OCI-LY7 (cell line): ENCODE measurements at regions not wholly inside any gene's neighbourhood (a gene's known extent, or its start where the extent isn't known, plus 50 kb on each side); places are given as distances from the start of the nearest gene placed in this dataset.

Source experiments
- BruUV-seq: library from RNA; stranded (reverse); fragments of 400-500 nt; replicated peaks from 2 replicates; lab custom pipeline; 2021; lab: Mats Ljungman, UMichigan
- CTCF ChIA-PET: fragments of 300-600 bp; sonication (Branson Sonifier 250); formaldehyde crosslinking; loops from one replicate; lab custom pipeline; 2022; ENCODE audit warnings: antibody characterized with exemption; ENCODE audit not compliant: unreplicated experiment; lab: Charles Lee
- POLR2A ChIA-PET: fragments of 300-600 bp; sonication (Branson Sonifier 250); formaldehyde crosslinking; loops from one replicate; lab custom pipeline; 2022; ENCODE audit warnings: antibody characterized with exemption; lab: Charles Lee
- DNase-seq: peaks from one replicate; pipeline ENCODE4 v3.0.0-alpha.2; 2015; ENCODE audit warnings: low spot score
- H2AFZ ChIP-seq: fragments of 200-600 bp; sonication (generic), shearing (Covaris generic); 2 replicates; pipeline ENCODE4 v1.6.1; 2014; ENCODE audit warnings: mild to moderate bottlenecking, antibody characterized with exemption, low read length, moderate library complexity
- H3K27ac ChIP-seq: fragments of 200-600 bp; sonication (generic); 2 replicates; pipeline ENCODE4 v1.5.1; 2014; ENCODE audit warnings: mixed run types, low read depth, mild to moderate bottlenecking, moderate library complexity, low read length, inconsistent platforms; ENCODE audit not compliant: poor library complexity, severe bottlenecking
- H3K36me3 ChIP-seq: fragments of 200-600 bp; sonication (generic); 2 replicates; pipeline ENCODE4 v1.6.1; 2014; ENCODE audit warnings: mild to moderate bottlenecking, antibody characterized with exemption, low read length, moderate library complexity, mixed read lengths; ENCODE audit not compliant: insufficient read depth
- H3K4me1 ChIP-seq: fragments of 200-600 bp; sonication (generic); 2 replicates; pipeline ENCODE4 v1.5.1; 2014; ENCODE audit warnings: mild to moderate bottlenecking, low read length; ENCODE audit not compliant: insufficient read depth, poor library complexity, severe bottlenecking
- H3K4me2 ChIP-seq: fragments of 200-600 bp; sonication (generic); 2 replicates; pipeline ENCODE4 v1.6.1; 2014; ENCODE audit warnings: mild to moderate bottlenecking, low read length
- H3K4me3 ChIP-seq: fragments of 200-600 bp; sonication (generic); 2 replicates; pipeline ENCODE4 v1.5.1; 2014; ENCODE audit warnings: mild to moderate bottlenecking, low read depth, low read length; ENCODE audit not compliant: poor library complexity, severe bottlenecking
- H3K79me2 ChIP-seq: fragments of 200-600 bp; sonication (generic); 2 replicates; pipeline ENCODE4 v1.6.1; 2016; ENCODE audit warnings: low read depth, mild to moderate bottlenecking, low read length, moderate library complexity, mixed read lengths; ENCODE audit not compliant: insufficient read depth
- H3K9me2 ChIP-seq: fragments of 200-600 bp; sonication (generic); 2 replicates; pipeline ENCODE4 v1.6.1; 2016; ENCODE audit warnings: mild to moderate bottlenecking, low read length, mixed read lengths; ENCODE audit not compliant: insufficient read depth
- H3K9me3 ChIP-seq: fragments of 200-600 bp; sonication (generic); 2 replicates; pipeline ENCODE4 v1.6.1; 2014; ENCODE audit warnings: mild to moderate bottlenecking, mixed run types, low read length, mixed read lengths
- H4K20me1 ChIP-seq: fragments of 200-600 bp; sonication (generic); 2 replicates; pipeline ENCODE4 v1.6.1; 2014; ENCODE audit warnings: mild to moderate bottlenecking, antibody characterized with exemption, low read length, moderate library complexity, mixed read lengths; ENCODE audit not compliant: insufficient read depth
- CTCF ChIP-seq: fragments of 200-600 bp; sonication (generic); conservative IDR thresholded peaks from 2 replicates; pipeline ENCODE4 v1.5.1; 2014; ENCODE audit warnings: mild to moderate bottlenecking, antibody characterized with exemption, low read length, moderate library complexity, mixed read lengths
- EZH2phosphoT487 ChIP-seq: fragments of 200-600 bp; sonication (generic); IDR thresholded peaks from 2 replicates; pipeline ENCODE4 v1.6.1; 2018; ENCODE audit warnings: low read depth, borderline replicate concordance, mild to moderate bottlenecking, mixed run types, antibody characterized with exemption, low read length, moderate library complexity, mixed read lengths
- intact Hi-C: fragments of 100-400 bp; cut with micrococcal nuclease; formaldehyde crosslinking; loops from one replicate; pipeline ENCODE4 v1.10.0; 2022; ENCODE audit not compliant: unreplicated experiment

GRCh38 chr2:18829251-18829902 lies 240.0 kb upstream of the NT5C1B start:
- POLR2A ChIA-PET = interaction anchor here (0.9 kb wide), 1 partner anchor 16 kb away, joined by 4 read pairs; no protein-coding TSS in a partner anchor
- no peak for DNase-seq

GRCh38 chr2:18828296-18828695 lies 238.9 kb upstream of the NT5C1B start:
- TF ChIP-seq CTCF (no peak), EZH2phosphoT487 (no peak)
- no peaks in the 10 kb centered on the region for H3K9me3 ChIP-seq
- H3K4me3 ChIP-seq = no peak overlapping the region
- intact Hi-C loops = no loop called here
- no peaks in the 10 kb centered on the region for H3K36me3 ChIP-seq
- no peak overlapping the region for H2AFZ ChIP-seq
- ChIA-PET CTCF (interaction anchor here (0.6 kb wide), 1 partner anchor 280 kb away, joined by 3 read pairs; no protein-coding TSS in a partner anchor), POLR2A (interaction anchor here (1.2 kb wide), 1 partner anchor 13 kb away, joined by 3 read pairs; no protein-coding TSS in a partner anchor)
- no peaks in the 10 kb centered on the region for H3K4me1 ChIP-seq
- no peak for DNase-seq
- H3K4me2 ChIP-seq = no peak overlapping the region
- no TSS peak for BruUV-seq
- no peaks in the 10 kb centered on the region for H3K79me2 ChIP-seq
- H4K20me1 ChIP-seq = no peaks in the 10 kb centered on the region
- H3K9me2 ChIP-seq = no peaks in the 10 kb centered on the region
- no peak overlapping the region for H3K27ac ChIP-seq

More at GRCh38 chr2:18829251-18829902, 240.0 kb upstream of the NT5C1B start:
- H3K79me2 ChIP-seq = no peaks in the 10 kb centered on the region
- H3K36me3 ChIP-seq = no peaks in the 10 kb centered on the region
- no TSS peak for BruUV-seq
- no peaks in the 10 kb centered on the region for H4K20me1 ChIP-seq
- TF ChIP-seq EZH2phosphoT487 (no peak), CTCF (no peak)
- H3K4me3 ChIP-seq = no peak overlapping the region
- no peak overlapping the region for H3K27ac ChIP-seq
- intact Hi-C loops = no loop called here
- H2AFZ ChIP-seq = no peak overlapping the region
- no peaks in the 10 kb centered on the region for H3K9me3 ChIP-seq
- H3K4me2 ChIP-seq = no peak overlapping the region
- H3K4me1 ChIP-seq = no peaks in the 10 kb centered on the region
- CTCF ChIA-PET = no interaction called here
- H3K9me2 ChIP-seq = no peaks in the 10 kb centered on the region

- DNase-seq = no peak
- ChIA-PET POLR2A (no interaction called here), CTCF (no interaction called here)
- Histone ChIP-seq H4K20me1 (no peaks in the 10 kb centered on the region), H3K4me2 (no peak overlapping the region), H3K9me2 (no peaks in the 10 kb centered on the region), H3K79me2 (no peaks in the 10 kb centered on the region), H3K36me3 (no peaks in the 10 kb centered on the region), H3K9me3 (no peaks in the 10 kb centered on the region), H3K27ac (no peak overlapping the region), H3K4me3 (no peak overlapping the region), H3K4me1 (no peaks in the 10 kb centered on the region), H2AFZ (no peak overlapping the region)
- no TSS peak for BruUV-seq
- TF ChIP-seq EZH2phosphoT487 (no peak), CTCF (no peak)
- intact Hi-C loops = no loop called here
Observed at GRCh38 chr2:18825838-18826237, 236.5 kb upstream of the NT5C1B start.
